ENCODE measurements at regions not wholly inside any gene's neighbourhood (a gene's known extent, or its start where the extent isn't known, plus 50 kb on each side); places are given as distances from the start of the nearest gene placed in this dataset.

DNA sequence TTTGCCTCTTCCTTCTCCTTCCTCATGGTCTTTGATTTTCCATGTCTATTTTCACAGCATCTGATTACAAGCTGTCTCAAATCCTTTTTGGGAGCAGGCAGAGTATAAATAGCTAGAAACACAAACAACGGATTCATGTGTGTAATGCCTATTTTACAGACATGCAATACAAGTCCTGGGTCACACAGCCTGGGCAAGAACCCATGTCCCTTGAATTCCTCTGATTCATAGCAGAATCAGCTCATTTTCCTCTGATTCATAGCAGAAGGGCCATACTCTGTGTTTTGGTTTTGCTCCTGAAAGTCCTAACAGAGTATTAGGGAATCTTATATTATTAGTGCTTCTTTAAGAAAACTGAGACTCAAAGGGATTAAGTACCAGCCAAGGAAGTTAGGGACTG is 71.3 kb downstream of the IRX5 start:
- intact Hi-C loops (cut with DNase I, micrococcal nuclease), result no loop called here
- TF ChIP-seq, protein P1, sequence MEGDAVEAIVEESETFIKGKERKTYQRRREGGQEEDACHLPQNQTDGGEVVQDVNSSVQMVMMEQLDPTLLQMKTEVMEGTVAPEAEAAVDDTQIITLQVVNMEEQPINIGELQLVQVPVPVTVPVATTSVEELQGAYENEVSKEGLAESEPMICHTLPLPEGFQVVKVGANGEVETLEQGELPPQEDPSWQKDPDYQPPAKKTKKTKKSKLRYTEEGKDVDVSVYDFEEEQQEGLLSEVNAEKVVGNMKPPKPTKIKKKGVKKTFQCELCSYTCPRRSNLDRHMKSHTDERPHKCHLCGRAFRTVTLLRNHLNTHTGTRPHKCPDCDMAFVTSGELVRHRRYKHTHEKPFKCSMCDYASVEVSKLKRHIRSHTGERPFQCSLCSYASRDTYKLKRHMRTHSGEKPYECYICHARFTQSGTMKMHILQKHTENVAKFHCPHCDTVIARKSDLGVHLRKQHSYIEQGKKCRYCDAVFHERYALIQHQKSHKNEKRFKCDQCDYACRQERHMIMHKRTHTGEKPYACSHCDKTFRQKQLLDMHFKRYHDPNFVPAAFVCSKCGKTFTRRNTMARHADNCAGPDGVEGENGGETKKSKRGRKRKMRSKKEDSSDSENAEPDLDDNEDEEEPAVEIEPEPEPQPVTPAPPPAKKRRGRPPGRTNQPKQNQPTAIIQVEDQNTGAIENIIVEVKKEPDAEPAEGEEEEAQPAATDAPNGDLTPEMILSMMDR (IDR thresholded peaks at IDR 0.05), result no peak
- DNase-seq, result no peak

DNA sequence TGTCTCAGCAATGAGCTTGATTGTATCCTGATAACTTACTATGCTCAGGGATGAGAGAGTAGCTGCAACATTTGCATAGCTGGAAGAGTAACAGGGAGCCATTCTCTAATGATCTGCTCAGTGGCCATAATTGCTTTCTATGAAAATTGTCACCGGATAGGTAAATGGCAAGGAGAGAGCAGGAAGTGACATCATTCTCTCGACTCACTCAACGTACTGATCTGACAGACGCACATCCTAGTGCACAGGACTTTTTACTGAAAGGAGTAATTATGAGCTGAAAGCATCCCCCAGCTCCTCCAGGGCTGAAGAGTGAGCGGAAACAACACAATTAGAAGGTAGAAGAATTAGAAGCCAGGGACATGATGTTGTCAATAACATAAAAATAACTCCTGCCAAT is 71.8 kb downstream of the IRX5 start:
- Histone ChIP-seq H3K4me1 (ENCODE audit: low read depth) (no peaks in the 10 kb centered on the region), H3K9me3 (no peaks in the 10 kb centered on the region), H3K4me3 (no peak overlapping the region), H3K36me3 (ENCODE audit: low read depth) (no peaks in the 10 kb centered on the region)
- DNase-seq, result no peak
- TF ChIP-seq, protein P1 (IDR thresholded peaks at IDR 0.05), result no peak
- intact Hi-C loops (cut with DNase I, micrococcal nuclease), result no loop called here
- no peak for ATAC-seq

More for the DNA sequence above, 71.3 kb downstream of the IRX5 start:
- Histone ChIP-seq H3K9me3 (no peaks in the 10 kb centered on the region), H3K4me3 (no peak overlapping the region), H3K4me1 (ENCODE audit: low read depth) (no peaks in the 10 kb centered on the region), H3K36me3 (ENCODE audit: low read depth) (no peaks in the 10 kb centered on the region)
- ATAC-seq, result no peak

DNA sequence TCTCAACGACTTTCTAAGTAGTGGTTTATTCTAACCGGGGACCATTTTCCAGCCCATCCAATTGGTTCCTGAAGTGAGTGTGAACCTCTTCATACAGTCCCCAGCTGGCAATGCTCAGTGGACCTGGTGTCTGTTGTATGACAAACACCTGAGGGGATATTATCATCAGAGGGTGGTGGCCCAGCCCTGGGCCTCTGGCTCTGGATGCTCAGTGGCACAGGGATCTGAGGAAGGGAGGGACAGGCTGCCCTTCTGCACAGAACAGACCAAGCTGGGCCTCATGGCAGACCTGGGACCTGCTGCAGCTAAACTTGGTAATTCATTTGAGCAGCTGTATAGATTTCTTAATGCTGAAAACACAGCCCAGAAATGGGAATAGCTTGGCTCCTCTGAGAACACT is 72.6 kb downstream of the IRX5 start:
- Histone ChIP-seq H3K4me3 (no peak overlapping the region), H3K9me3 (no peaks in the 10 kb centered on the region), H3K36me3 (ENCODE audit: low read depth) (no peaks in the 10 kb centered on the region), H3K4me1 (ENCODE audit: low read depth) (no peaks in the 10 kb centered on the region)
- intact Hi-C loops (cut with DNase I, micrococcal nuclease), result no loop called here
- no peak for DNase-seq
- ATAC-seq, result no peak
- TF ChIP-seq, protein P1 (IDR thresholded peaks at IDR 0.05), result no peak

DNA sequence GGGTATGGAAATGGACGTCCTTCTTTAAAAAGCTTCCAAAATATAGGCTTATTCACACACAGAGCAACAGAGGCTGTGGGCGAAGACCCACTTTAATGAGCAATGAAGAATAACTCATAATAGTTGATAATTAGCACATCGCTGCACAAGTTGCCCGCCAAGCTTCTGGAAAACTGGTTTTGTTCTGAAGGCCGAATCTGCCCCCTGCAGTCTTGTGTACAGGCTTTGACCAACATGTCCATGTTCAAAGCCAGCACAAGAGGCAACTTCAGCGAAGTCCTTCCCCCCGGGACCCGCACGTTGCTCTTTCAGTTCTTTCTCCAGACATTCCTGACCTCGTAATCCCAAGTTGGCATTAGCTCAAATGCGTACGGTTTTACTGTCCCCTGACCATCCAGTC is 73.3 kb downstream of the IRX5 start:
- intact Hi-C loops (cut with DNase I, micrococcal nuclease), result no loop called here
- Histone ChIP-seq H3K4me1 (ENCODE audit: low read depth) (no peaks in the 10 kb centered on the region), H3K9me3 (no peaks in the 10 kb centered on the region), H3K36me3 (ENCODE audit: low read depth) (no peaks in the 10 kb centered on the region), H3K4me3 (no peak overlapping the region)
- DNase-seq (no peak), ATAC-seq (no peak)
- TF ChIP-seq, protein P1 (IDR thresholded peaks at IDR 0.05), result no peak

DNA sequence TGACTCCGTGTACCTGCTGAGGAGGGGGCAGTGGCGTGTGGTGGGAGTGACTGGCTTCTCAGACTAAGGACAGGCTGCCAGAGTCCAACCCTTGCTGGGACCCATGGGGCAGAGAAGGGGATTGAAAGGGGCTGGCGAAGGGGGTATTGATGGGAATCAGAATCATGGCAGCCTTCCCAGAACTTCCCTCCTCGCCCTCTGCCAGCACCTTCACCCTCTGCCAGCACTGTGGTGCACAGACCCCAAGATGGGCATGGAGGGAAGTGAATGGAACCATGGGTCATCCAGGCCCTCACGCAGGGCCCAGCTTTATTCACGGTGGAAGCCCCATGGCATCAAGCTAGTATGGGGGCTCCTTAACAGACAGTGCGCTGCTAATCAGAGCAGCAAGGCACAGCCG is 76.8 kb downstream of the IRX5 start:
- no peaks in the 10 kb centered on the region for H3K36me3 ChIP-seq (ENCODE audit: low read depth)
- no peak for ATAC-seq
- H3K9me3 ChIP-seq, result no peaks in the 10 kb centered on the region
- no peak for DNase-seq
- no peak overlapping the region for H3K4me3 ChIP-seq
- TF ChIP-seq, protein P1 (IDR thresholded peaks at IDR 0.05), result no peak
- intact Hi-C loops (cut with DNase I, micrococcal nuclease), result no loop called here
- no peaks in the 10 kb centered on the region for H3K4me1 ChIP-seq (ENCODE audit: low read depth)

DNA sequence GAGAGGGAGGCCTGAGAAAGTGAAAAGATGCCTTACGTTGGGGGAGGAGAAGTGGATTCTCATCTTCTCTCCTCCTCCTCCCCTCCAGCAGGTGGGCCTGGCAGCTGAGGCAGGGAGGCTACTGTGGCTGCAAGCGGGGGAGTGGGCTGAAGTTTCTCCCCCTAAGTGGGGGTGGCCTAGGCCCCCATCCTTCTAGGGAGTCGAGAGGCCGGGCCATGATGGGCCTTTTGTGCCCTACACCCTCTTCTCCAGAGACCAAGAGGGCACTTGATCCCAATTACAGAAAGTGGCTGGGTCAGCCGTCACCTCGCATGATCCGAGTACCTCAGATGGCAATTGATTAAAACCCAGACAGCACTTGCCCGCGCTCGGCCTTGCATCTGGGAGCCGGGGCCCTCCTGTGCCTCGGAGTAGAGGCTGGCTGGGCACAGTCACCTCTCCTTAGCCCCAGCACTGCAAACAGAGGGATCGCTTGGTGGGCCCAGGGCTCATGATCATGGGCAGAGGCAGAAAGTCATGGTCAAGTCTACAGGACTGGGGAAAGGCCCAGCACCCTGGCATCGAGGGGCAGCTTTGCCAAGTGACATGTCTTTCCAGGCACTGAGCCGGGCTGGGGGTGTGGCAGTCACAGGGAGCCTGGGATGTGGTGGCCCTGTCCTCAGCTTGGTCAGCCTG is 78.3 kb downstream of the IRX5 start:
- TF ChIP-seq, protein P1 (IDR thresholded peaks at IDR 0.05), result no peak
- H3K36me3 ChIP-seq (ENCODE audit: low read depth), result no peaks in the 10 kb centered on the region
- intact Hi-C loops (cut with DNase I, micrococcal nuclease), result no loop called here
- no peaks in the 10 kb centered on the region for H3K4me1 ChIP-seq (ENCODE audit: low read depth)
- no peak overlapping the region for H3K4me3 ChIP-seq
- H3K9me3 ChIP-seq, result no peaks in the 10 kb centered on the region
- no peak for DNase-seq
- no peak for ATAC-seq
